ENCODE measurements at regions not wholly inside any gene's neighbourhood (a gene's known extent, or its start where the extent isn't known, plus 50 kb on each side); places are given as distances from the start of the nearest gene placed in this dataset.
A peak's percentile ranks its signal among the peaks of the same experiment; 100 is the strongest.

DNA sequence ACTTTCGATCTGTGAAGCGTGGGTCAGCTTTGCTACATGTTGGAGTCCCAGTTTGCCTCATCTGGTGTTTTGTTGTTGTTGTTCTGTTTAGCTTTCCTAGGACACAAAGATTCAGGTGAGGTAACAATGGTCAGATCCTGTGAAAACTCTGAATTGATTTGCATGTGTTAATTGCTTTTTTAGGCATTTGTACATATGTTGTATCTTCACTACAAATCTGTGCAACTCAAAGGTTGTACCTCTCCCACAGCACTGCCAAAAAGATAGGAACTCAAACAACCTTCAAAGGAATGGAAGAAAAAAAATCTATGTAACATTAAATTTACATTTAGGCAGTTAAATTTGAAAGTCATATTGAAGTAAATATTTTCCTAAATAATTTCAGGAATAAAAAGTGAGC is 518.5 kb upstream of the TENM4 start:
- DNase-seq, result no peak
- intact Hi-C loops (cut with DNase I), result no loop called here

DNA sequence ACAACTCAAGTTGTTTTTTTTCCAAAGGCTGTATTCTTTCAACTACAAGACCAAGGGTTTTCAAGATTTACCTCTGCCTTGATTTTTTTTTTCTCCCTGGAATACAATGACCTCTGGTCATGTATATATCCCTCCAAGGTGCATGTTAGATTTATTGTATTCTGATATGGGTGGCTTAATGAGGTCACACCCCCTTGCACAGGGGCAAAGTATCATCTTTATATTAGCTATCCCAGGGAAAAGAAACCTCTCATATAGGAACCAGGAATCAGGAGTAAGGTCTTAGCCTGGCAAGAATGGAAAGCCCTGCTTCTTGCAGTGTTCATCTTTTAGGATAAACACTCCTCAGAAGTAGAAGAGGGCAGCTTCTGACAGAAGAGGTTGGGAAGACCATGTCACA is 516.9 kb upstream of the TENM4 start:
- no peak for DNase-seq
- intact Hi-C loops (cut with DNase I), result no loop called here

GRCh38 chr11:79956061-79956460 is 515.2 kb upstream of the TENM4 start:
- intact Hi-C loops (cut with DNase I), result no loop called here

DNA sequence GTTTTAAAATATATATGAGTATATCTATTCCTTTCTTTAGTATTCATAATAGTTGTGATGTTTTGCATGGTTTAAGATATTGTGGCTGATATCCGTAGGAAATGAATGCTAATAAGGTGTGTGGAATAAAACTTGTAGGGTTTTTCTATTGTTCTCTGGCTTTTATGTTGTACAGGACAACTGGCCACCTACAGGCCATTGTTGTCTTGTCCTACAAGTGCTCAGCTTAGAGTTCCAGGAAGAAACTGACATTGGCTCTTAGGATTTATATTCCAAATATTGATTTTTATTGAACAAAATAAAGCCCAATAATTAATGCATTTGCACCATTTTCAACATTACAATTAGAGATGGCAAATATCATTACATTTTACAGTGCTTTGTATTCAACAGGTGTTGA is 512.8 kb upstream of the TENM4 start:
- no peak for DNase-seq
- intact Hi-C loops (cut with DNase I), result no loop called here

More at GRCh38 chr11:79956061-79956460, 515.2 kb upstream of the TENM4 start:
- no peak for DNase-seq

- intact Hi-C loops (cut with DNase I), result no loop called here
- peak in 13 of 42 donors; percentile 4 to 60 (median 19) for DNase-seq
Measured at GRCh38 chr11:79950741-79951140, 509.9 kb upstream of the TENM4 start.

DNA sequence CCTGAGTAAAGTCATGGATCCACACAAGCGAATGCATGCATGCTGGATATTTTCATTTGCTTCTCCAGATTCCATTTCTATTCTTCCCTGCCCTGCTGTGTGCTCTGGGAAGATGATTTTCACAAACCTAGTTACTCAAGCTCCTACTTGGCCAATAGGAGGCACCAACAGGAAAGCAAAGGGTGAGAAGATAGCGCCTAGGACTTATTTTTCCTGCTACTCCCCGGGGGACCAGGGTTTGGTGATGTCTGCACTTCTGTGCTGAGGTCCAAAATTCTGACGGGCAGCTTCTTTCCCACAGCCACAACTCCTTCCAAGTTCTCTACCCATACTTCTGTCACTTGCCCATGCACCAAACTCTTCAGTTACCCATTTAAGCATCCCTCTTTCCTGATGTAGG is 509.3 kb upstream of the TENM4 start:
- intact Hi-C loops (cut with DNase I), result no loop called here
- no peak for DNase-seq

- DNase-seq, result no peak
- intact Hi-C loops (cut with DNase I), result no loop called here
Measured at GRCh38 chr11:79949574-79949973, 508.7 kb upstream of the TENM4 start.

DNA sequence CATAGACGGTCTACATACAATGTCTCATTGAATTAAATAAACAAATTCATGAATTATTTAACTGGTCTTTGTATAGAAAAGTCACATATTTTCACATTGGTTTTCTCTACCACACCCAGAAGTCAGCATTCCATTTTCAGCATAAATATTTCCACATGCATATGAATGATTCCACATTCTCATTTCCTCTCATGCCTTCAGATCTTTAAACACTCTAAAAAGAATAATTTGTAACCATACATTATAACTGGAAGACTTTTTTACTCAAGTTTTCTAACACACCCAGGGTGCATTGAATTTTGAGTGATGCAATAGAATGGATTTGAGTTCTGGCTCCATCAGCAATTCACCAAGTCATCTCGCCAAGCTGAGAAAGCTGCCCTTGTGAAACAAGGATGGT is 501.8 kb upstream of the TENM4 start:
- no peak for DNase-seq
- intact Hi-C loops (cut with DNase I), result no loop called here

- intact Hi-C loops (cut with DNase I), result no loop called here
Measured at GRCh38 chr11:79942090-79942489, 501.3 kb upstream of the TENM4 start.

DNA sequence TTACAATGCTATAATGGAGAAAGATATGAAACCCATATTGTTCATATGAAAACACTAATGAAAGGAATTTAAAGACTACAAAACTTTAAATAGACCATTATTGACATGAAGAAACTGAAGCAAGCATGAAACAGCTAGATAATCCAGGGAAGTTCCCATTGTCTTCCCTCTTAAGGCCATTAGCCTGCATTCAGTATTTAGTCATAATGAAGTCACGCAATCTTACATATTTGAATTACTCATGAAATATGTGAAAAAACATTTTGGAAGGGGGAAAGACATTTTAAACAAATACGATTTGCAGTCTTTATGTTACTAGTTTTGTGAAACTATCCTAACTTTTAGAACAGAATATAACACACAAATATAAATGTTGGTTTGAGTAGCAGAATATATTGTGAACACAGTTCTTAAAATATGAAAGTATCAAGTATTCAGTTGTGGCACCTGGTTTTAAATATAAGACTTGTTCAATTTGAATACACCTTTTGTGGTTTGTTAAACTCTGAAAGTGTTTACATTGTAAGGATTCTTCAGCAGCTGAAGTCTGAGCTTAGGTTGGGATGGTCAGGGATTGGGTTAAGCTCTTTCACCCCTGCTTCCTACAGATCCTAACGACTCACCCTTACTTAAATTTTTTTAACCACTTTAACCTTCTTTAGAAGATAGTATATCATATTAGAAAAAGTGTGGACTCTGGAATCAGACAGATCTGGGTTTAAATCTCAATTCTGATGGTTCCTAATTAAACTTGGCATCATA is 500.3 kb upstream of the TENM4 start:
- intact Hi-C loops (cut with DNase I), result no loop called here
- no peak for DNase-seq

More at GRCh38 chr11:79942090-79942489, 501.3 kb upstream of the TENM4 start:
- DNase-seq, result no peak

DNA sequence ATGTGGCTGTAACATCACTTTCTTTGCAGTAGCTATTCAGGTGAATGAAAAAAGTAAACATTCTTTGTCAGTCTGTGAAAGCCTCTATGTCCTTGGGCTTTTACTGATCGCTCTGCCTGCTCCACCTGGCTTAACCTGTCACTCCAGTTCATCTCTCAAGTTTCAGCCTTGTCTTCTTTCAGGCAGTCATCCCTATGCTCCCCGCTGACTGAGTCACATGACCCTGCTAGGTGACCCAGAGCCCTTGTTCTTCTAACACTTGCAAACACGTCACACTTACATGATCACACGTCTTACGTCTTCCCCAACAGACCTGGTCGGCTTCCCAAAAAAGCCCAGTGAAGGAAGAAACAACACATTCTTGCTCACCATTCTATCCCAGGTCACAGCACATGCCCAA is 499.3 kb upstream of the TENM4 start:
- DNase-seq, result no peak
- intact Hi-C loops (cut with DNase I), result no loop called here

GRCh38 chr11:79939111-79939510 is 498.3 kb upstream of the TENM4 start:
- DNase-seq, result no peak
- intact Hi-C loops (cut with DNase I), result no loop called here

- DNase-seq, result no peak
- intact Hi-C loops (cut with DNase I), result no loop called here
Measured at GRCh38 chr11:79937676-79938334, 497.0 kb upstream of the TENM4 start.

DNA sequence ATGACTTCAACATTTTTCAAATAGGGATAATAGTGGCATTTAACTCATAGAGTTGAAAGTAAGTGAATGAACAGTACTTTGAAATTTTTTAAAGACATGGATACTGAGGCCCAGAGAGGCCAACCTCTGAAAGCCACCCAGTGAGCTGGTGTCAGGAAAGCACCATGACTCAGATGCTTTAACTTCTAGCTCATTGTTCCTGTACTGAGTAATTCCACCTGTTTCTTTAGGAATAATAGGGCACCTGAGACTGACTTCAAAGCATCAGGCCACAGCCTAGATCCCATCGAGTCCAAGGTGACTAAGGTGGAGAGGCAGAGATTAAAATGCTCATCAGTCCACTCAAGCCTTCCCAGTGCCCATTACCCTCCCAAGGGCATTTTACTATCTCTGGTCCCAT is 491.8 kb upstream of the TENM4 start:
- no peak for DNase-seq
- intact Hi-C loops (cut with DNase I), result no loop called here

- DNase-seq, result no peak
- intact Hi-C loops (cut with DNase I), result no loop called here
Measured at GRCh38 chr11:79931692-79932091, 490.9 kb upstream of the TENM4 start.

GRCh38 chr11:79926707-79927106 is 485.9 kb upstream of the TENM4 start:
- no peak for DNase-seq
- intact Hi-C loops (cut with DNase I), result no loop called here

DNA sequence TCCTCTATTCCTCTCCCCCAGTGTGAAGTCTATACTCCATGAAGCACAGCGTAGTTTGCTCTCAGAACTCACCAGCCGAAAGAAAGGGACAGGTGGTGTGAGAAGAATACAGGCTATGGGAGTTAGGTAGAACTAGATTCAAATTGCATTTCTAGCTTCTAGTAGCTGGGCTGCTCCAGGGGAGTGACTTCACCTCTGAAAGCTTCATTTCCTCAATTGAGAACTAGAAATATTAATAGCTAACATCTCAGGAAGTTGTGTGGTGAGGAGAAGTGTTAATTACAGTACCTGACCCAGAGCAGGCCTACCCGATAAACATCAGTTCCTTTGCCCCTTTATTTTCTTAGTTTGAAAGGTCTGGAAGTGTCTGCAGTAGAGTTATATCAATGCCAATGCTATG is 484.7 kb upstream of the TENM4 start:
- intact Hi-C loops (cut with DNase I), result no loop called here
- no peak for DNase-seq

- intact Hi-C loops (cut with DNase I), result no loop called here
Measured at GRCh38 chr11:79922641-79923040, 481.8 kb upstream of the TENM4 start.

DNA sequence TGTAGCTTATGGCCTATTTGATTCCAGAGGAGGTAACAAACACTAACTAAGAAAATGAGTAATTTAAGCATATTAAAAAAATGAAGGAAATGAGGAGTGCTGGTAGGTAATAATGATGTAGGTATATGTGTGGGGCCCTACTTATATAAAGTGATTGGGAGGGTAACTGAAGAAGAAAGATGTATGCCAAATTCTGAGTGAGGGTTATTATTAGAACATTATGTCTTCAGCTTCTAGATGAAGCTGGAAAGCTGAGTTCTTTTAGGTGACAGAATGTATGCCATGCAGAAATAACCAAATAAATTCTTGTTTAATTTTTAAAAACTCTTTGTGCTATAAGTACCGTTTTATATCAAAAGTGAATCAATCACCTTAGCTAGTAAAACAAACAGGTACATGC is 479.6 kb upstream of the TENM4 start:
- DNase-seq, result no peak
- intact Hi-C loops (cut with DNase I), result no loop called here

More at GRCh38 chr11:79922641-79923040, 481.8 kb upstream of the TENM4 start:
- DNase-seq, result no peak

DNA sequence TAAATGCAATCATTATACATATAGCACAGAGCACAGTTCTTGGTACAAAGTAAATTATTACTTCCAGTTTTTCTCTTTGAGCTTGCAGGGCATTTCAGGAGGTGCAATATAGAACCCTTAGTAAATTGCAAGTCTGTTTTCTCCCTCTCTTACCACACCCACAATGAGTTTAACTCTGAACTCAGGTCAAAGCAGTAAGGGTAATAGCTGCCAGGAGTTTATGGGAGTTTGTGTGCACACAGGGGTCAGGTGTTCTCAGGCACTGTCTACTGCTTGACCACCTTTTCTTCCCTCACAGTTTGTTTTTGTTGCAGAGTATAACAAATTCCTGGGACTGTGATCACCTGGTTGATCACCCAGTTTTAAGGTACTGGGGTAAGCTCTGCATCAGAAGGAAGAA is 478.5 kb upstream of the TENM4 start:
- DNase-seq, result no peak
- intact Hi-C loops (cut with DNase I), result no loop called here

DNA sequence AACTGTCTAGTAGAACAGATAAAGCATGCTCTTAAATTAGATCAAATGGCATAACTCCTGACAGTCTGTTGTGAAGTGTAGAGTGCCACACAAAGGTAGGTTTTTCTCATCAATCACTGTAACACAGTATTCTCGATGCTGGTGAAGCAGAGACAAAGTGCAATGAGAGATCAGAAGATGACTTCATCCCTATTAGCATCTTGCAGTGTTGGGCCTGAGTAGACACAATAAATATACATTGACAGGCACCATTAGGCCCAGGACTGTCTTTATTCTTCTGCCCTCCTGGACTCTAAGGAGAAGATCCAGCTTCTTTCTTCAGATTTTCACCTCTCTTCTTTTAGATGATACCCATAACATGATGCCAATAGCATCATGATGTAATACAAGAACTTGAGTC is 478.0 kb upstream of the TENM4 start:
- DNase-seq, result no peak
- intact Hi-C loops (cut with DNase I), result no loop called here

Data from head of caudate nucleus (tissue), 42 donors.